Renal cortex interstitium (tissue), 11 donors: ENCODE measurements at regions not wholly inside any gene's neighbourhood (a gene's known extent, or its start where the extent isn't known, plus 50 kb on each side); places are given as distances from the start of the nearest gene placed in this dataset.

Experiments
- DNase-seq, 11 donors: peaks; one replicate each; pipeline ENCODE4 v3.0.0-alpha.2; 2013; ENCODE audit warnings: low read depth in 9 of 11, low spot score in 4 of 11; ENCODE audit errors: extremely low read depth in 1 of 11

GRCh38 chrX:130974323-130974722 is 71.3 kb upstream of the ENOX2 start:
- no peak for DNase-seq

GRCh38 chrX:130975947-130976346 is 72.9 kb upstream of the ENOX2 start:
- DNase-seq: peak in 8 of 11 donors; percentile 7 to 39 (median 22)

DNA sequence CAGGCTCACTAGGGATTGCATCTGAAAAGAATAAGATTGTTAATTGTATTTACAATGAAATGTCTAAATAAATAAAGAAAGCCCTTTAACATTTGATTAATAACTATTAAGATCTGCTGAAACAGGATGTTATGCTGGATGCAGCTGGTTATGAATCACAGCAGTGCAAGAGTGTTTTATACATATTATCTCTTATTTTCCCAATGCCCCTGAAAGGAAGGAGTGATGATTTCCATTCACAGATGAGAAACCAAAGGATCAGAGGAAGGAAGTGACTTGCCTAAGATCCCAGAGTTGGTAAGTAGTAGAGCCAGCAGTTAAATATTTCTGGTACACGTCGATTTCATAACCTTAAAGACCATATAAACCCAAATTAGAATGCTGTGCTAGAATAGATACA is 76.3 kb upstream of the ARHGAP36 start:
- no peak for DNase-seq

- peak in 1 of 11 donors; percentile 8 for DNase-seq
Measured at GRCh38 chrX:130984782-130985181, 73.4 kb upstream of the ARHGAP36 start.

DNA sequence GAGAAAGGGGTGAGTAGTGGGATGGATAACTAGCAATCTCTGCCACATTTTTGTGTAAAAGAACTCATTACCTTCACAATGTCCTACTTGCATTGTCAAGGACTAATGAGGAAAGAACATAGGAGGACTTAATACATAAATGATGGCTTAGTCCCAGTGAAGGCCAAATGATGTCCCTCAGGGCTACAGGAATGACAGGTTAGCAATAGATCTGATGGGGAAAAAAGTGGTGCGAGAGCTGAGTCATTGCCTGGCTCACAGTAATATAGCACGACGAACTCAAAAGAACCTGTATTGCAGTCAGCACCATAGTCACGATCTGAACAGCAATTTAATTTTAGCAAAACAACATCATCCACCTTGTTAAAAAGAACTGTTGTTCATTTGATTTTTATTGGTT is 70.9 kb upstream of the ARHGAP36 start:
- DNase-seq: no peak

GRCh38 chrX:130990723-130991122 is 67.4 kb upstream of the ARHGAP36 start:
- no peak for DNase-seq

GRCh38 chrX:130994671-130995070 is 63.5 kb upstream of the ARHGAP36 start:
- DNase-seq: no peak

DNA sequence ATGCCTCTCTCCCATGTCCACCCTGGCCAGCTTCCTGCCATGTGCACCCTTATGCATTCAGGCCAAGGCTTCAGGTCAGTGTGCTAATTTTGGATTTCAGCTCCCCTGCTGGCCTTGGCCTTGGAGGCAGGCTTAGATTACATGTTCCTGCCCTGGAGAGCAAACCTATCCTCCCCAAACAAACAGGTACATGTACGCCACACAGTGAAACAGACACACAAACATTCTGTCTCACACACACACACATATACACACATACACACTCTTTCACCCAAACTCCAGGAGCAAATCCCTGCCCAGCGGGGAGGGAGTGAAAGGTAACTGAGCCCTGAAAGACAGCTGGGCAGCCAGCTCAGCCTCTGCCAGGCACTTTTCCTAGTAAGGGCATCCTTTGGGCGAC is 62.7 kb upstream of the ARHGAP36 start:
- no peak for DNase-seq

- DNase-seq: no peak
Measured at GRCh38 chrX:130997314-130997713, 60.8 kb upstream of the ARHGAP36 start.

DNA sequence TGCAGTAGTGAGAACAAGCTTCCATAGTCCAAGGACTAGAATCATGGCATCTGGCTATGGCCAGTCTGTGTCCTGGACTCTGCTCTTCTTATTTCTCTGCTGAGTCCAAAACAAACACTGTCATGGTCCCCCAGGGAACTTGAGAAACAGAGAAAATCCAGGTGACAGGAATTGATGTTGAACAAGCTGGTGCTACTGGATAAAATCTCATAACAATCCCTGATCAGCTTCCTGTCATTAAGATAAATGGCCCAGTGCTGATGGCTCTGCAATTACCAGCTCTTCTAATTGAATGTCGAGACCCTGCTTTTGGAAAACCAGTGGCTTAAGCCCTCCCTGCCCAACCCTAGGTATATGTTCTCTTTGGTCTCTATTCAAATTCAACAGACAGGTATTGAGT is 58.8 kb upstream of the ARHGAP36 start:
- DNase-seq: no peak
